Stomach smooth muscle (tissue), 2 donors: ENCODE measurements at regions not wholly inside any gene's neighbourhood (a gene's known extent, or its start where the extent isn't known, plus 50 kb on each side); places are given as distances from the start of the nearest gene placed in this dataset.
"Not testable (repeated sequence)": the region's sequence is repeated elsewhere in the genome, so short reads cannot be mapped to it uniquely, and the experiment has no call there.

Source experiments
- H3K27ac ChIP-seq: one replicate; pipeline ENCODE4 v1.7.0; 2013; ENCODE audit warnings: mild to moderate bottlenecking, low read length, inconsistent platforms
- H3K27me3 ChIP-seq, 2 donors: one replicate each; pipeline ENCODE4 v1.7.0; 2013; ENCODE audit warnings: low read length in 2 of 2; ENCODE audit not compliant: insufficient read depth in 2 of 2, control insufficient read depth in 1 of 2
- H3K36me3 ChIP-seq, 2 donors: one replicate each; pipeline ENCODE4 v1.7.0; 2013; ENCODE audit warnings: low read length in 2 of 2; ENCODE audit not compliant: control insufficient read depth in 2 of 2, insufficient read depth in 2 of 2
- H3K4me1 ChIP-seq: one replicate; pipeline ENCODE4 v1.7.0; 2013; ENCODE audit warnings: low read length; ENCODE audit not compliant: control insufficient read depth, insufficient read depth
- H3K4me3 ChIP-seq, 2 donors: one replicate each; pipeline ENCODE4 v1.7.0; 2013; ENCODE audit warnings: low read length in 2 of 2
- H3K9ac ChIP-seq, 2 donors: one replicate each; pipeline ENCODE4 v1.7.0; 2013; ENCODE audit warnings: low read length in 2 of 2, mild to moderate bottlenecking in 1 of 2
- H3K9me3 ChIP-seq, 2 donors: one replicate each; pipeline ENCODE4 v1.7.0; 2013; ENCODE audit warnings: low read length in 2 of 2; ENCODE audit not compliant: control insufficient read depth in 2 of 2
- donor health status: healthy.
- donor health status: Pancreatic carcinoma.

GRCh38 chr3:72028307-72028706 is 243.4 kb upstream of the PROK2 start:
- not testable (repeated sequence) for H3K9ac ChIP-seq, H3K36me3 ChIP-seq, H3K4me3 ChIP-seq, H3K9me3 ChIP-seq, H3K27ac ChIP-seq, H3K4me1 ChIP-seq, H3K27me3 ChIP-seq

- H3K9me3 ChIP-seq, H3K4me1 ChIP-seq, H3K4me3 ChIP-seq, H3K27me3 ChIP-seq, H3K9ac ChIP-seq, H3K27ac ChIP-seq, H3K36me3 ChIP-seq: not testable (repeated sequence)
These were observed 242.8 kb upstream of the PROK2 start for GRCh38 chr3:72027728-72028127.

GRCh38 chr3:72022027-72022426 is 237.1 kb upstream of the PROK2 start:
- peaks cover 9% of the 10 kb centered on the region for H3K4me1 ChIP-seq
- no peak overlapping the region for H3K4me3 ChIP-seq
- H3K27ac ChIP-seq, result no peak overlapping the region
- H3K9ac ChIP-seq, result no peak overlapping the region
- no peaks in the 10 kb centered on the region for H3K36me3 ChIP-seq
- no peaks in the 10 kb centered on the region for H3K27me3 ChIP-seq
- H3K9me3 ChIP-seq, result no peaks in the 10 kb centered on the region

GRCh38 chr3:72021531-72021930 is 236.6 kb upstream of the PROK2 start:
- Histone ChIP-seq H3K27ac (no peak overlapping the region), H3K36me3 (no peaks in the 10 kb centered on the region), H3K9ac (no peak overlapping the region), H3K9me3 (no peaks in the 10 kb centered on the region), H3K4me3 (no peak overlapping the region), H3K4me1 (peaks cover 9% of the 10 kb centered on the region), H3K27me3 (no peaks in the 10 kb centered on the region)

- Histone ChIP-seq H3K9me3 (no peaks in the 10 kb centered on the region), H3K4me1 (peaks cover 9% of the 10 kb centered on the region), H3K36me3 (no peaks in the 10 kb centered on the region), H3K27me3 (no peaks in the 10 kb centered on the region), H3K27ac (no peak overlapping the region), H3K4me3 (no peak overlapping the region), H3K9ac (no peak overlapping the region)
These were observed 233.5 kb upstream of the PROK2 start for GRCh38 chr3:72018343-72018984.

GRCh38 chr3:72017935-72018334 is 233.0 kb upstream of the PROK2 start:
- H3K27ac ChIP-seq, result no peak overlapping the region
- H3K36me3 ChIP-seq, result no peaks in the 10 kb centered on the region
- H3K9me3 ChIP-seq, result no peaks in the 10 kb centered on the region
- no peaks in the 10 kb centered on the region for H3K27me3 ChIP-seq
- no peak overlapping the region for H3K4me3 ChIP-seq
- peaks cover 9% of the 10 kb centered on the region for H3K4me1 ChIP-seq
- no peak overlapping the region for H3K9ac ChIP-seq

- no peaks in the 10 kb centered on the region for H3K9me3 ChIP-seq
- peaks cover 9% of the 10 kb centered on the region for H3K4me1 ChIP-seq
- H3K9ac ChIP-seq, result no peak overlapping the region
- no peaks in the 10 kb centered on the region for H3K36me3 ChIP-seq
- no peak overlapping the region for H3K27ac ChIP-seq
- H3K4me3 ChIP-seq, result no peak overlapping the region
- no peaks in the 10 kb centered on the region for H3K27me3 ChIP-seq
These were observed 232.4 kb upstream of the PROK2 start for GRCh38 chr3:72017311-72017710.

- no peak overlapping the region for H3K9ac ChIP-seq
- no peak overlapping the region for H3K4me3 ChIP-seq
- H3K4me1 ChIP-seq, result peaks cover 9% of the 10 kb centered on the region
- H3K36me3 ChIP-seq, result no peaks in the 10 kb centered on the region
- H3K27ac ChIP-seq, result no peak overlapping the region
- no peaks in the 10 kb centered on the region for H3K9me3 ChIP-seq
- H3K27me3 ChIP-seq, result no peaks in the 10 kb centered on the region
These were observed 230.5 kb upstream of the PROK2 start for GRCh38 chr3:72015463-72015862.

GRCh38 chr3:72013084-72013483 is 228.1 kb upstream of the PROK2 start:
- Histone ChIP-seq H3K9ac (no peak overlapping the region), H3K27ac (no peak overlapping the region), H3K4me1 (peaks cover 3% of the 10 kb centered on the region), H3K4me3 (no peak overlapping the region), H3K9me3 (no peaks in the 10 kb centered on the region), H3K36me3 (no peaks in the 10 kb centered on the region), H3K27me3 (no peaks in the 10 kb centered on the region)

- Histone ChIP-seq H3K27ac (no peak overlapping the region), H3K4me1 (no peaks in the 10 kb centered on the region), H3K4me3 (no peak overlapping the region), H3K36me3 (no peaks in the 10 kb centered on the region), H3K9ac (no peak overlapping the region), H3K9me3 (no peaks in the 10 kb centered on the region), H3K27me3 (no peaks in the 10 kb centered on the region)
These were observed 227.4 kb upstream of the PROK2 start for GRCh38 chr3:72012363-72012762.

GRCh38 chr3:72011485-72011884 is 226.5 kb upstream of the PROK2 start:
- H3K9ac ChIP-seq, result no peak overlapping the region
- H3K27me3 ChIP-seq, result no peaks in the 10 kb centered on the region
- no peaks in the 10 kb centered on the region for H3K9me3 ChIP-seq
- no peaks in the 10 kb centered on the region for H3K4me1 ChIP-seq
- H3K4me3 ChIP-seq, result no peak overlapping the region
- H3K27ac ChIP-seq, result no peak overlapping the region
- no peaks in the 10 kb centered on the region for H3K36me3 ChIP-seq
